Fibroblast of lung (primary cell): ENCODE measurements at regions not wholly inside any gene's neighbourhood (a gene's known extent, or its start where the extent isn't known, plus 50 kb on each side); places are given as distances from the start of the nearest gene placed in this dataset.

ENCODE experiments used
- DNase-seq, 2 donors: peaks; one replicate each; pipeline versions ENCODE4 v3.0.0 to v3.0.0-alpha.2; 2010; ENCODE audit warnings: low read depth in 2 of 2
- H2AFZ ChIP-seq: 2 replicates; pipeline ENCODE4 v1.5.1; 2012; ENCODE audit warnings: low read length, control low read depth, inconsistent platforms
- H3K27ac ChIP-seq: 2 replicates; pipeline ENCODE4 v1.5.1; 2011; ENCODE audit warnings: low read length, control low read depth; ENCODE audit not compliant: insufficient read depth
- H3K27me3 ChIP-seq: 2 replicates; pipeline ENCODE4 v1.5.1; 2011; ENCODE audit warnings: mild to moderate bottlenecking, low read length; ENCODE audit not compliant: control insufficient read depth, insufficient read depth
- H3K36me3 ChIP-seq: 2 replicates; pipeline ENCODE4 v1.5.1; 2011; ENCODE audit warnings: low read length; ENCODE audit not compliant: control insufficient read depth, insufficient read depth
- H3K4me1 ChIP-seq: 2 replicates; pipeline ENCODE4 v1.5.1; 2011; ENCODE audit warnings: low read length; ENCODE audit not compliant: control insufficient read depth, insufficient read depth; ENCODE audit errors: extremely low read depth
- H3K4me2 ChIP-seq: 2 replicates; pipeline ENCODE4 v1.5.1; 2011; ENCODE audit warnings: low read length, control low read depth; ENCODE audit not compliant: insufficient read depth; ENCODE audit errors: extremely low read depth
- H3K4me3 ChIP-seq, 4 experiments: fragments of 200-600 bp in 1 of 4; sonication (generic) in 1 of 4; replicated peaks in 1 of 4; 2 replicates each; pipeline ENCODE4 v1.5.1; 2011 to 2016; ENCODE audit warnings: low read length in 4 of 4, low read depth in 3 of 4, mild to moderate bottlenecking in 3 of 4, control low read depth in 2 of 4, inconsistent platforms in 1 of 4, mixed read lengths in 1 of 4; ENCODE audit not compliant: insufficient read depth in 1 of 4; ENCODE audit errors: control extremely low read depth in 1 of 4
- H3K79me2 ChIP-seq: 2 replicates; pipeline ENCODE4 v1.5.1; 2012; ENCODE audit warnings: mild to moderate bottlenecking, low read length, inconsistent platforms; ENCODE audit not compliant: control insufficient read depth, insufficient read depth
- H3K9ac ChIP-seq: 2 replicates; pipeline ENCODE4 v1.5.1; 2011; ENCODE audit warnings: mild to moderate bottlenecking, low read length, control low read depth; ENCODE audit not compliant: insufficient read depth
- H3K9me3 ChIP-seq: 2 replicates; pipeline ENCODE4 v1.5.1; 2012; ENCODE audit warnings: low read depth, low read length; ENCODE audit not compliant: control insufficient read depth, insufficient read depth
- H4K20me1 ChIP-seq: 2 replicates; pipeline ENCODE4 v1.5.1; 2011; ENCODE audit warnings: low read length; ENCODE audit not compliant: control insufficient read depth, insufficient read depth; ENCODE audit errors: extremely low read depth
- CTCF ChIP-seq, 2 donors: IDR thresholded peaks in 1 of 2; conservative IDR thresholded peaks in 1 of 2; 1 replicate in 1 of 2; 2 replicates in 1 of 2; pipeline ENCODE4 v1.5.1; 2011 to 2012; ENCODE audit warnings: low read length in 2 of 2, control low read depth in 1 of 2, inconsistent platforms in 1 of 2, low read depth in 1 of 2, mild to moderate bottlenecking in 1 of 2
- EZH2 ChIP-seq: IDR thresholded peaks from 2 replicates; pipeline ENCODE4 v1.5.1; 2012; ENCODE audit warnings: low read length, control low read depth, mild to moderate bottlenecking; ENCODE audit errors: missing control alignments

- Histone ChIP-seq H3K27ac (no peak overlapping the region), H4K20me1 (no peaks in the 10 kb centered on the region), H3K9ac (no peak overlapping the region), H3K36me3 (no peaks in the 10 kb centered on the region), H3K9me3 (no peaks in the 10 kb centered on the region), H3K4me3 (no peak overlapping the region), H3K4me1 (no peaks in the 10 kb centered on the region), H3K4me2 (no peak overlapping the region), H3K79me2 (no peaks in the 10 kb centered on the region), H2AFZ (no peak overlapping the region), H3K27me3 (no peaks in the 10 kb centered on the region)
- no peak for TF ChIP-seq CTCF (conservative IDR thresholded peaks at IDR 0.05 in 1 of 2, IDR thresholded peaks at IDR 0.05 in 1 of 2; ENCODE audit: low read depth in 1 of 2, low read length in 2 of 2)
- TF ChIP-seq EZH2 = no peak
- DNase-seq = no peak
These were observed 85.9 kb downstream of the SOX1 start for GRCh38 chr13:112152846-112153245.

- Histone ChIP-seq H3K4me2 (no peak overlapping the region), H4K20me1 (no peaks in the 10 kb centered on the region), H3K36me3 (no peaks in the 10 kb centered on the region), H3K27me3 (no peaks in the 10 kb centered on the region), H3K4me1 (no peaks in the 10 kb centered on the region), H3K79me2 (no peaks in the 10 kb centered on the region), H3K9me3 (no peaks in the 10 kb centered on the region), H3K27ac (no peak overlapping the region), H3K9ac (no peak overlapping the region), H2AFZ (no peak overlapping the region), H3K4me3 (no peak overlapping the region)
- no peak for DNase-seq
- TF ChIP-seq CTCF (conservative IDR thresholded peaks at IDR 0.05 in 1 of 2, IDR thresholded peaks at IDR 0.05 in 1 of 2; ENCODE audit: low read depth in 1 of 2, low read length in 2 of 2) = no peak
- TF ChIP-seq EZH2 = no peak
These were observed 86.4 kb downstream of the SOX1 start for GRCh38 chr13:112153364-112153763.

- no peak overlapping the region for H3K9ac ChIP-seq
- H3K4me3 ChIP-seq = no peak overlapping the region
- H3K27ac ChIP-seq = no peak overlapping the region
- TF ChIP-seq CTCF (conservative IDR thresholded peaks at IDR 0.05 in 1 of 2, IDR thresholded peaks at IDR 0.05 in 1 of 2; ENCODE audit: low read depth in 1 of 2, low read length in 2 of 2) = no peak
- no peak for TF ChIP-seq EZH2
- H3K79me2 ChIP-seq = no peaks in the 10 kb centered on the region
- H3K4me2 ChIP-seq = no peak overlapping the region
- DNase-seq = no peak
- H3K9me3 ChIP-seq = no peaks in the 10 kb centered on the region
- H3K27me3 ChIP-seq = no peaks in the 10 kb centered on the region
- H3K4me1 ChIP-seq = no peaks in the 10 kb centered on the region
- no peaks in the 10 kb centered on the region for H4K20me1 ChIP-seq
- no peaks in the 10 kb centered on the region for H3K36me3 ChIP-seq
- H2AFZ ChIP-seq = no peak overlapping the region
These were observed 86.9 kb downstream of the SOX1 start for GRCh38 chr13:112153846-112154245.
